Astrocyte (in vitro differentiated cells and primary cell): ENCODE measurements at regions not wholly inside any gene's neighbourhood (a gene's known extent, or its start where the extent isn't known, plus 50 kb on each side); places are given as distances from the start of the nearest gene placed in this dataset.

Source experiments
- EZH2 ChIP-seq: IDR thresholded peaks from 2 replicates; pipeline ENCODE4 v1.6.1; 2012; ENCODE audit warnings: mild to moderate bottlenecking, low read length, inconsistent platforms; ENCODE audit not compliant: insufficient read depth
- TF ChIP-seq, protein P1 (sequence below): IDR thresholded peaks from 2 replicates; pipeline ENCODE4 v1.5.1; 2011; ENCODE audit warnings: low read depth, mild to moderate bottlenecking, inconsistent platforms, low read length, moderate library complexity; ENCODE audit not compliant: insufficient read depth

- TF ChIP-seq EZH2, result no peak
- TF ChIP-seq, protein P1, sequence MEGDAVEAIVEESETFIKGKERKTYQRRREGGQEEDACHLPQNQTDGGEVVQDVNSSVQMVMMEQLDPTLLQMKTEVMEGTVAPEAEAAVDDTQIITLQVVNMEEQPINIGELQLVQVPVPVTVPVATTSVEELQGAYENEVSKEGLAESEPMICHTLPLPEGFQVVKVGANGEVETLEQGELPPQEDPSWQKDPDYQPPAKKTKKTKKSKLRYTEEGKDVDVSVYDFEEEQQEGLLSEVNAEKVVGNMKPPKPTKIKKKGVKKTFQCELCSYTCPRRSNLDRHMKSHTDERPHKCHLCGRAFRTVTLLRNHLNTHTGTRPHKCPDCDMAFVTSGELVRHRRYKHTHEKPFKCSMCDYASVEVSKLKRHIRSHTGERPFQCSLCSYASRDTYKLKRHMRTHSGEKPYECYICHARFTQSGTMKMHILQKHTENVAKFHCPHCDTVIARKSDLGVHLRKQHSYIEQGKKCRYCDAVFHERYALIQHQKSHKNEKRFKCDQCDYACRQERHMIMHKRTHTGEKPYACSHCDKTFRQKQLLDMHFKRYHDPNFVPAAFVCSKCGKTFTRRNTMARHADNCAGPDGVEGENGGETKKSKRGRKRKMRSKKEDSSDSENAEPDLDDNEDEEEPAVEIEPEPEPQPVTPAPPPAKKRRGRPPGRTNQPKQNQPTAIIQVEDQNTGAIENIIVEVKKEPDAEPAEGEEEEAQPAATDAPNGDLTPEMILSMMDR, result no peak
Observed at GRCh38 chr21:38609580-38609979, 111.3 kb upstream of the ERG start.
